LHCN-M2 (cell line): ENCODE measurements at regions not wholly inside any gene's neighbourhood (a gene's known extent, or its start where the extent isn't known, plus 50 kb on each side); places are given as distances from the start of the nearest gene placed in this dataset.

ENCODE experiments used
- DNase-seq: peaks from one replicate; pipeline ENCODE4 v3.0.0-alpha.2; 2012; ENCODE audit warnings: low read depth

DNA sequence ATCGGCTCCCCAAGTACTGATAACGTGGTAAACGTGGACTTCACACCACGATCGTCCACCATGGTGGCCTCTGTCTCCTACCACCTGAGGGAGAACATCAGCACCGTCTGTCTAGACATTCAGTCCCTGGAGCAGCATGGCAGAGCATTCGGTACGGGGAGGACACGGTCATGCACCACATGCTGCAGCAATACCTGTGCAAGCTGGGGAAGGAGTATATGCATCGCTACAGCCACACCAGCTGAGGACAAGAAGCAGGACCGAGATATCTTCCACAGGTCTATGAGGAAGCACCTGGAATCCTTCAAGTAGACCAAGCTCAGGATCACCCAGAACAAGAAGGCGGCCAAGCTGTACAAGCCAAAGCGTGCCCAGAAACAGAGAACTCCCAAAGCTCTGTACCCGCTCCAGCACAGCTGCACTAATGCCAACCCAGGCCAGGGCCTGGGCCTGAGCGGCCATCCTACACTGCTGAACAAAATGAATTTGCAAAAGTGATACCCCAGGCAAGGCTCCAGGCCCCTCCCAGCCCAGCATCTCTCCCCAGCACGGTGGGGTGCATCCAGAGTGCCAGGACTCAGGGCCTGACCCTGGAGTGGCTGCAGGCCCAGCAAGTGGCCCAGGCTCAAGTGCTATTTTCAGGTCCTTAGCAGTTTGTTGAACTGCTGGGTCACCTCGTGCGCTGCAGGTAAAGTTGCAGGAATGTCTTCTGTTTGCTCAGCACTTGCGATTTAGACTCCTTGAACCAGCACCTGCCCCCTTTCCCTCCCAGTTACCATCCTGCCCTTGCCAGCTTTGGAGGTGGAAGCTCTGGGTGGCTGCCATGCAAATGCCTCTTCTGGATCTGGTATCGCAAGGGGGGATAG lies 119.3 kb upstream of the SERPIND1 start:
- DNase-seq: no peak

DNA sequence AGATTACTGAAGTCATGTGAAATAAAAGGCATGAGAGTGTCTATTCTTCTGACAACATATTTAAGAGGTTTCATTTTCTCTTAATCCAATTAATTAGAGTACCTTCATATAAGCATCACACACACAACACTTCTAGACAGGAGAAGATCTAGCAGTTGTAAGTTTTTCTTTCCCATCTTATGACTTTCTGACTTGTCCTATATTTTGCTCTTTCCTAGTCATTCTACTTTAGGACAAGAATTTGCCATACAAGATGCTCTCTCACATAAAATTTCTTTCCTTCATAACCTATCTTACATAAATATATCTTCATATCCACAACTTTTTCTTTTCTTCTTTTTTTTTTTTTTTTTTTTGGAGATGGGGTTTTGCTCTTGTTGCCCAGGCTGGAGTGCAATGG lies 118.3 kb upstream of the SERPIND1 start:
- DNase-seq: no peak

DNA sequence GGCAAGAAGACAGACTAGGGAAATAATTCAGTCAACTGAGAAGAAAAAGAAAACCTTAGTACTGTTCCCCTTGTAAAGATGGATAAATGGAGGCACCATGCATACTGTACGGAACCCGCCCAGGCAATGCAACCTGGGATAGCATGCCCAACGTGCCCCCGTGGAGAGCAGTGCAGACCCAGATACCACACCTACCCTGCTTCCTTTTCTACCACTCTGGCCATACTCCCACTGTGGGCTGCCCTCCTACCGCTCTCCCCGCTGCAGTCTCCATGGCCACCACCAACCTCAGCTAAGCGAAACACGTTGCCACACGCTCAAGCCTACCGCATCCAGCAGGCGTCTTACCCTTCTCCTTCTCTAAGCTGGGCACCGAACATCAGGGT lies 117.4 kb upstream of the SERPIND1 start:
- no peak for DNase-seq

DNA sequence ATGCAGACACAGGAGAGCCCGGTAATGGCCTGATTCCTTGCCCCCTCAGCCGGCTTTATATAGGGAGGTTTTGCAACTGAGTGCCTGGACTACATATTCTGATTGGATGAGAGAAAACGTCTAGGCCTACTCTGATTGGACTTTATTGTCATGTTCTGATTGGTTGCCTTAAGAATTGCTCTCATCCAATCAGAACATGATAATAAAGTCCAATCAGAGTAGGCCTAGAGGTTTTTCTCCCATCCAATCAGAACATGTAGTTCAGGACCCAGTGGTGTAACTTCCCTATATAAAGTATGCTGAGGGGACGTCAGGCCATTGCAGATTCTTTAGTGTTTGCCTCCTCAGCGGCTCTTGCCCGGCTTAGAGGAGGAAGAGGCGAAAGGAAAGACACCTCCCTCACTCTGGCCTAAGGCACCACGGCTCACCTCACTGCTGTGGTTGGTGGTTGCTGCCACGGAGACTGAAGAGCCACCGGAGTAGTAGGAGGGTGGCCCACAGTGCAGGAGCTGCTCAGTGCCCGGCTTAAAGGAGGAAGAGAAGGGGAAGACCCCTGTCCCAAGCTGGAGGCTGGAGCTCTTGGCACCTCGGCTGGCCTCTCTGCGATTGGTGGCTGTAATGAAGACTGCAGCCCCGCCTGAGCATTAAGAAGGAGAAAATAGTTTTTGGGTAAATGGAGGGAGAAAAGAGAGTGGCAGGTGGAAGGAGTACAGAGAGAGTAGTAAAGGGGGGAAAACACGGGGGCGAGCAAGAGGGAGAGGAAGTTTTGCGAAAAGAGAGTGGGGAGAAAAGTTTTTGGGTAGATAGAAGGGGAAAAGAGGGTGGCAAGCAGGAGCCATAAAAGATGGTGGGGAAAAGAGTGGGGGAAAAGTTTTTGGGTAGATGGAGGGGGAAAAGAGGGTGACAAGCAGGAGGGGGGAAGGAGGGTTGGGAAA lies 116.7 kb upstream of the SERPIND1 start:
- peak; percentile 17 for DNase-seq
